ENCODE measurements at regions not wholly inside any gene's neighbourhood (a gene's known extent, or its start where the extent isn't known, plus 50 kb on each side); places are given as distances from the start of the nearest gene placed in this dataset.

- TF ChIP-seq POLR2A (IDR thresholded peaks at IDR 0.05) (no peak), CTCF (IDR thresholded peaks at IDR 0.05) (no peak)
These were observed 83.3 kb upstream of the PPM1H start for GRCh38 chr12:63018273-63018672.

All from adrenal gland (tissue), 5 donors.